ENCODE measurements at regions not wholly inside any gene's neighbourhood (a gene's known extent, or its start where the extent isn't known, plus 50 kb on each side); places are given as distances from the start of the nearest gene placed in this dataset.

DNA sequence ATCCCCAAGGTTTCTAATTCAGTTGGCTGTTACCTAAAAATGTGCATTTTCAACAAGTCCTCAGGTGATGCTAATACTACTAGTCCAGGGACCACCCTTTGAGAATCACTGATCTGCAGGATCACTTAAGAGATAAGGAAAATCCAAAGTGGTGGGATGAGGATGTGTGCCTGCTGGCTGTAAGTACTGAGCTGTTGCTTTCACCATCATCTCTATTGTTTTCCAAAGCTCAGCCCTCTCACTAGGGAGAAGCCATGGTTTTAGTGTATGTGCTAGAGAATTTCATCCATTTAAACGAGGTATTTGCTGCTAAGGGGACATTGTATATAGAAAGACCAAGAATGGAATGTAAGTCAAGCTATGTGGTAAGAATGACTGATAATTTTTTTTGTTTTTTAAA, 202.3 kb downstream of the KIF21A start:
- DNase-seq: no peak

DNA sequence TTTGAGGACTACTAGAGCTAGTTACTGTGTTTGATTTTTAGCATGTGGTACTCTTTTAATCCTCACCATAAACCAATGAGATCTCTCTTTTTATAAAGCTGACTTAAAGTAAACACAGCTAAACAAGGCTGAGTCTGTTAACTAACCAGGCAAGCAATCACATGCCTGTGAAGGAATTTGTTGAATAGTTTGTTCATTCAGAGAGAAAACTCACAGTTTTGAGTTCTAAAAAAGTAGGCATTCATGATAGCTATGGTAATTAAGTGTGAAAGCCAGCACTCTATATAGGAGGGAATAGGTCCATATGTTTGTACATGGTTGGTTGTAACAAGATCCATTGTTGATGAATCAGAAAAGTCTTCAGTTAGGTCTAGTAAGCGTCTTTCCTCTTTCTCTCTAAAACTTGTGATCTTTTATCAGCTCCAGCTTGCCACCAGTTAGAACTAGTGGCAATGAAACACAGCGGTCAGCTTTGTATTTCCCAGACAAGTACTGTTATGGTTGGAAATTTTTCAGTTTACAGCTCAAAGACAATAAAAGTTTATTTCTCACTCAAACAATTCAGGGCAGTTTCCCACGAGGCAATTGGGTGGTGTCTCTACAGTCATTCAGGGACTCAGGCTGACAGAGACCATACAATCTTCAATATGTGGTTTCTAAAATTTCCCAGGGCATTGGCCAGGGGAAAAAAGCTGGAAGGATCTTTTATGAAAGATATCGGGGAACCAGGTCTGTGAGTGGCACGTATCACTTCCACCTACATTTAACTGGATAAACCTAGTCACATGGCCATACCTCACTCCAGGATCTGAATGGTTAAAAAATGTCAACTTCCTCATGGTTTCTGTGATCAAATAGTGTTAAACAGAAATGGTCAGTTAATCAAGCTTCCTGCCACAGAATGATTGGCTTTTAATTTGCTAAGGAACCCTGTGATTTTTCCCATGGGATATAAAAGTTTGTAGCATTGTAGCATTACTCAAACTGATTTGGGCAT, 203.1 kb downstream of the KIF21A start:
- no peak for DNase-seq

DNA sequence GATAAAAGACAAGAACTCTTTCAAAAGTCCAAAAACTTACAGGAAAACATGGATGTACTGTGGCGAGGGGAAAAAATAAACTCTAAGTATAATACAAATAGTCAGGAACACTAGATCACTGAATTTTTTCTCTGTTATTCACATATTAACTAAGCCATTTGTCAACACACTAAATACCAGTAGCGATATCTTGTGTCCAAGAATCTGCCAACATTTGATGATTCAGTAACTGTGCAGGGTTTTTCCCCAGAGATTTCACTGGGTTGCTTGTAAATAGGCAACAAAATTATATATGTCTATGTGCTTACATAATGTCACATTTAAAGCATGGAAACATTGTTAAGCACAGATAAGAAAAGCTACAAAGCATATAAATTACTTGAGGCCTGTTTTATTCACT, 205.9 kb downstream of the KIF21A start:
- DNase-seq: no peak

DNA sequence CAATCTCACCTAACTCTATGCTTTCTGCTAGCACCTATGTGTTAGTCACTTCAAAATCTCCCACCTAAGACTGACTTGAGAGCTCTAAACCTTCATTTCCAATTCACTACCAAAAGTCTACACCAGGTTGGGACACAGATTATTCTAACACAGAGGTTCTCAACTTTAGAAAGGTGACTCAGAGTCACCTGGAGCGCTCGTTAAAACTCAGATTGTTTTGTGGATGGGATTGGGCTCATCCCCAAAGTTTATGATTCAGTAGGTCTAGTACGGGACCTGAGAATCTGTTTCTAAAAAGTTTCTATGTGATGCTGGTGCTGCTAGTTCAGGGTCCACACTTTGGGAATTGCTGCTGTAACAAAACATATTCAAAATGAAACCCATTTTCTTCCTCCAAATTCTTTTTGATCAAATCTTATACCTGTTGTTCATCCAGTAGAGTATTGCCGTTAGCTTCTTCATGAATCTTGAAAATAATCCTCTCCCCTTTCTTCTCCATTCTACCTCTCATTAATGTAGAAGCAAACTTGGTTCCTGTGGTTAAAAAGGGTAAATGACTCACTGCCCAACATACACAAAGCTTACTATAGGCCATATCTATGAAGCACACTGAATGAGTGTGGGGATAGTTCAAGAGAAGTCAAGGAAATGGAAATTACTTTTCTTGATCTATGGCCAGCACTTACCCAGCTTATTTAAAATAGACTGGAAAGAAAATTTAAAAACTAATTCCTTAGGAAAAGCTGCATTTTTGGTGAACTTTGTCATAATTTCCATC, 206.7 kb downstream of the KIF21A start:
- no peak for DNase-seq

DNA sequence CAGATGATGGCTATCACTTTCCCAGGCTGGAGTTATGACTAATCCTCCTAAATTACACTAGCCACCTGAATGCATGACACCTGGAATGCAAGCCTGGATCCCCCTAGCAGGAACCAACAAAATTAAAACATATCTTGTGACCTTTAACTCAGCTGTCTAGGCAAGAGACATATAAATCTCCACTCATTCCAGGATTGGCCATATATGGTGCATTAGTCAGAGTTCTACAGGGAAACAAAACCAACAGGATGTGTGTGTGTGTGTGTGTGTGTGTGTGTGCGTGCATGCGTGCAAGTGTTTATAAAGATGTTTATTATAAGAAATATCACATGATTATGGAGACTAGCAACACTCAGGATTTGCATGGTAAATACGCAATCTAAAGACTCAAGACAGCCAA, 212.8 kb downstream of the KIF21A start:
- DNase-seq: no peak

DNA sequence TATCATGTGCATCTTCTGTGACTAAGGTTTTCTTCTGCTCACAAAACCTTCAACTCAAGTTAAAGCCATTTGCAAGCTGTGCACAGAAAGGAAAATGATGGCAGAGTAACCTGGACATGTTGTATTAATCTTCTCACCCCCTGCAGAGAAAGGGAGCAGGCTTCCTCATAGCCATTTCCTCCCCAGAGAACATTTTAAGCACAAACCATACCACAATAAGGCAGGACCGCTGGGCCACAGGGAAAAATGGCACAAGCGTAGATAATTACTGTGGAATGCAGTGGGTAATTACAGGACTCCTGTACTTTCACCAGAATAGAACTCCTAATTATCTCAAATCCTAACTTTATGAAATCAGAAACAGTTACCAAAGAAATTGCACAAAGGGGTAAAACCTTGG, 215.7 kb downstream of the KIF21A start:
- no peak for DNase-seq

DNA sequence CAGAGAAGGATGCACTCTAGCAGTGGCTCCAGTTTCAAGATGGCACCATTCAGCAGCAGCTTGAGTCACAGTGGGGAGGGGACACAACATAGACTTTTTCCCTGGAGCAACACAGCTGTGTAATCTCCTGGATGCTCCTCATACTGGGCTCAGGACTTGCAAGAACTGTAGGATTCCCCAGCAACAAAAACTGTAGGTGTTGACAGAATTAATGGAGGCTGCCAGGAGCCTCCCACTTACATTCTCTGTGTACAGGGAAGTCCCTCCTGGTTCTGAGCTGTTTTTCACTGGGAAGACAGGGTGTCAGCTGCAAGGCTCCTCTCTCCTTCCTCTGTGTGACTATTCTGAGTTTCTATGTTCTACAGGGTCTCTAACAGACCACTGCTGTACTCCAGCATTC, 217.9 kb downstream of the KIF21A start:
- no peak for DNase-seq

DNA sequence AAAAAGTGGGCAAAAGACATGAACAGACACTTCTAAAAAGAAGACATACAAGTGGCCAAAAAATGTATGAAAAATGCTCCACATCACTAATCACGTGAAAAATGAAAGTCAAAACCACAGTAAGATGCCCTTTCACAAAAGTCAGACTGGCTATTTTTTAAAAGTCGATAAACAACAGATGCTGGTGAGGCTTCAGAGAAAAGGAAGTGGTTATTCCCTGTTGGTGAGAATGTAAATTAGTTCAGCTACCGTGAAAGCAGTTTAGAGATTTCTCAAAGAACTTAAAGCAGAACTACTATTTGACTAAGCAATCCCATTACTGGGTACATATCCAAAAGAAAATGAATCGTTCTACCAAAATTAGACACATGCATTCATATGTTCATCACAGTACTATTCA, 237.0 kb downstream of the KIF21A start:
- DNase-seq: no peak

DNA sequence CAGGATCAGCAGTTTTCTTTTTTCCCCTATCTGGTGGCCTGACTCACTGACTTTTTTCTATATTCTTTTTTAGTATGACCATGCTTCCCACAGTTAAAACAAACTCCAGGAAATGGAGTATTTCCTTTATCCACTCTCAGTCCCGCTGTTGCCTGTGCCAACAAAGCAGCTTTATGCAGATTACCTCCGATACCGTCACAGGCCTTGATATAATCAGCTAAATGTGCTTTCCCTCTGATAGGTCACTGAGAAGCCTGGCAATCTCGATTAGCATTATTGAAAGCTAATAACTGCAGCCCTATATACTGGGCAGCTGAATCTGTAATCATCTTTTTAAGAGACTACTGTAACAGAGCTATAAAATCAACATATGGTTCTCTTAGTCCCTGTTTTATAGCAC, 243.6 kb downstream of the KIF21A start:
- no peak for DNase-seq

DNA sequence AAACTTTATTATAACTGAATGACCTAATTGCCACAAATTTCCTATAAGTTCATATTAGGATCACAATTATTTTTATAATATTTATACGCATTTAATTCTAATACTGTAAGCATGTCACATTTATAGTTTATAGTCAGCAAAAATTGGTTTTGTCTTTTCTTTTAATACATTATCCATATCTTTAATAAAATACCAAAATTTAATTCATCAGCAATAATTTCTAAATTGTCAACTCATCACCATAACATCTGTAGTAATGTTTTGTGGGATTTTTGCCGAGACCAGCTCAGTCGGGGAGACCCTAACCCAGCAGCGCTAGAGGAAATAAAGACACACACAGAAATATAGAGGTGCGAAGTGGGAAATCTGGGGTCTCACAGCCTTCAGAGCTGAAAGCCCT, 254.2 kb downstream of the KIF21A start:
- DNase-seq: no peak

DNA sequence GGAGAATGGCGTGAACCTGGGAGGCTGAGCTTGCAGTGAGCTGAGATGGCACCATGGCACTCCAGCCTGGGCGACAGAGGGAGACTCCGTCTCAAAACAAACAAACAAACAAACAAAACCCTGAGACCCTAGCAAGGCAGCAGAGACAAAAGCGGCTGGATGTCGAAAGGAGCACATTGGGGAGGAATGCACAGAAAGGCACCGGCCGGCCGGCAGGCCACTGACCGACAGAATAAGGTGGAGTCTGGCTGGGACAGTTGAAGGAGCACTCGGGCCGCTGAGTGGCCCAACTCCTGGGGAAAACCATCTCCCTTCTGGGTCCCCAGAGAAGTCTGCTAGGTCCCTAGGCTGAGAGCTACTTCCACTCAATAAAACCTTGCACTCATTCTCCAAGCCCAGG, 256.2 kb downstream of the KIF21A start:
- no peak for DNase-seq

DNA sequence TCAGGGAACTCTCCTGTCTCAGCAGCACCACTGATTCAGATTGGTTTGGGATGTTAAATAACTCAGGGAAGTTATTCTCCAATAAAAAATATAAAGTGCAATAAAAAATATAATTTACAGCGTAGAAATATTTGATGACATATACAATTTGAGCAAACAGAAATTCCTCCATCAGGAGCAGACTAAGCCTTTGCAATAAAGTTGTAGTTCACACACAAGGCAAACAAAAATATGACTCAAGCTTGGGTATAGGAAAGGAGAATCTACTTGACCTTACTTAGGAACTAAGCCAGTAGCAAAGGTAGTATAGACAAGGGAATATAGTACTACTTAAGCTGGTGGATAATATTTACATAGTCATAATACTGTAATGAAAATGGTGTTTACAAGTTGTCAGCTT, 264.1 kb downstream of the KIF21A start:
- no peak for DNase-seq

DNA sequence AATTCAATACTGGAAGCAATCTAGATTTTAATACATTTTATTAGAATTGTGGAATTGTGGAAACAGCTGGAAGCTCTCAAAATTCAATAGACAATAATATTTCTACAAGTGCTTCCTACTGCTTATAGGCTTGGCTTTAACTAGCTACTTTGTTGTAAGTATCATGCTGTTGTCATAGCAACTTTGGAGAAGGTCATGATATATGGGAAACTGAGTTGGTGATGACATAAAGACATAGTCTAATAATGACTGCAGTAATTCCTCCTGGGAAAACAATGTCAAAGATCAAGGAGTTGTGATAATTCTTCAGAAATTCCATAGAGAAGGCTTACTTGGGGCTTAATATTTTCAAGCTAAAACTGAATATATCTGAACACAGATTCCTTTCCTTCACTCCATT, 266.6 kb downstream of the KIF21A start:
- DNase-seq: no peak

DNA sequence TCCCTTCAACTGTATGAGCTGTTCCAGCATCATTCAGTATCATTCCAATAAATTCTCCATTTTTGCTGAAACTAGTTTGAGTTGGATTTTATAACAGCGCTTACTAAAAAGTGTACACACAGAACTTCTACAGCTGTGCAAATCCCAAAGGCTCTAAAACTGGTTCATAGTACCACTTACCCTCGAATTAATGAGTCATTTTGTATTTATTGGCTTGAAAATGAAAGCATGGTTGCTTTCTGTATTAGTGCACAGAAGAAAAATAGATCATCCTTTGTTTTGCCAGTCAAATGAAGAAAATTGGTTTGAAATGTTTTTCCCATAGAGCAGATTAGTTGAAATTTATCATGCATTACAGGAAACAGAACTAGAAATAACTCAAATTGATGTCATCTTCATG, 268.3 kb upstream of the CPNE8 start:
- DNase-seq: no peak

DNA sequence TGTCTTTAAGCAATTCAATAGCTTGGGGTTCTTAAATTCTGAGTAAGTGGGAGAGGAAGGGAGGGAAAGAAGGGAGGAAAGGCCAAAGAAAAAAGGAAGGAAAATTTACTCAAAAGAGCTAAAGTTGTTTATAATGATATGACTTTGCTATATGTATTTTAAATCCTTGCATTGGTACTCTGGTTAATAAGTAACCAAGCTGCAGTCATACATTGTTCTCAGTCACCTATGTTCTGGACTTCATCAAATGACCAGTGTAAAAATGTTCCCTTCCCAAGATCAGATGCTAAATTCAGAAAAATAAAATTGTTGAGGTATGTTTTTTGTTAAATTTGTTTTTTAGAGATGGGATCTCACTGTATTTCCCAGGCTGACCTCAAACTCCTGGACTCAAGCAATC, 259.9 kb upstream of the CPNE8 start:
- no peak for DNase-seq

DNA sequence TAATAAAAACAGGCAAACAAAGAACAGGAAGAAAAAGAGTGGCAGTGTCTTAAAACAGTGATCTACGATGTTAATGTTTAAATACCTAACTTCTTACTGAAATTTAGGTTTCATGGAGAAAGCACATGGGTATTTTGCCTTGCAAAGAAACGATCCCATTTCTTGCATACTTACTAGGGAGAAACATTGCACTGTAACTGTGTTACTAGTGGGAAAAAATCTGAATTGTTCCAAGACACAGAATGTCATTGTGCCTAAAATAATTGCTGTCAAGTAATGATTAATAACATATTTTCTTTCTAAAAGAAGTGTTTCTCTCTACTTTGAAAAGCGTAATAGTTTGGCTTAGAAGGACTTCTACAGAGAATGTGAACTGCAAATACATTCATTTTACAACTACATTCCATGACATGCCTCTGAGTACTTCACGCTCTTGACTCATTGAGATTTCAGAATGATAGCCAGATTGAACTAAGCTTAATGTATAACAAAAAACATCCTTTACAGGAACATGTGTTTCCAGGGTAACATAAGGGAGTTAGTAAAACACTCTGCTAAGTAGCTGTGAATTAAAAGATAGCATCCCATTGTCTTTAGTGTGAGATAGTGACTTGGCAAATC, 256.2 kb upstream of the CPNE8 start:
- DNase-seq: no peak

DNA sequence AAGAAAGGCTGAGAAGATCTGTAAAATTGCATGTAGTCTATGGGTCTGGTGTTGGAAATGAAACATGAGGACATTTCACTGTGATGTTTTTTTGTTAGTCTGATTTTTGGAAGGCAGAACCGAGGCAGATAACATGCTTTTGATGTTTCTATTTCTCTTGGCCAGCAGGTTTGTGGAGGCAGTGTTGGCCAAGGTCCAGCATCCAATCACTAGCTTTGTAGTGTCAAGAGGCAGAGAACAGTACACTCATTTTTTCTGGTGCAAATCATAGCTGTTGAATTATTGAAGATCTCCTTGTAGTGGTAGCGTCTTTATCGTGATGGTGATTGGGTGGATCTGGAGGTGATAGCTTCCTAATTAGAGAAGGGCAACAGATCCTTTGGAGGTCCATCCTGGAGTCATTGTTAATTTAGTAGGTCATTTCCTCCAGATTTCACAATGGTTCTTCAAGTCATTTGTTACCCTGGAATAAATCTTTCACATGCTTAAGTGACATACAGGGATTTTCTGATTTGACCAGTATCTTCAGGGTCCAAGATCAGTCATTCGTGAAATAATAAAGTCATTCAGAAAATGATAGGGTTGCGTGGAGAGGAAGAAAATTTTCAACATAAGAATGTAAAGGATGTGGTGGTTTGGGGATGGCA, 252.4 kb upstream of the CPNE8 start:
- no peak for DNase-seq

DNA sequence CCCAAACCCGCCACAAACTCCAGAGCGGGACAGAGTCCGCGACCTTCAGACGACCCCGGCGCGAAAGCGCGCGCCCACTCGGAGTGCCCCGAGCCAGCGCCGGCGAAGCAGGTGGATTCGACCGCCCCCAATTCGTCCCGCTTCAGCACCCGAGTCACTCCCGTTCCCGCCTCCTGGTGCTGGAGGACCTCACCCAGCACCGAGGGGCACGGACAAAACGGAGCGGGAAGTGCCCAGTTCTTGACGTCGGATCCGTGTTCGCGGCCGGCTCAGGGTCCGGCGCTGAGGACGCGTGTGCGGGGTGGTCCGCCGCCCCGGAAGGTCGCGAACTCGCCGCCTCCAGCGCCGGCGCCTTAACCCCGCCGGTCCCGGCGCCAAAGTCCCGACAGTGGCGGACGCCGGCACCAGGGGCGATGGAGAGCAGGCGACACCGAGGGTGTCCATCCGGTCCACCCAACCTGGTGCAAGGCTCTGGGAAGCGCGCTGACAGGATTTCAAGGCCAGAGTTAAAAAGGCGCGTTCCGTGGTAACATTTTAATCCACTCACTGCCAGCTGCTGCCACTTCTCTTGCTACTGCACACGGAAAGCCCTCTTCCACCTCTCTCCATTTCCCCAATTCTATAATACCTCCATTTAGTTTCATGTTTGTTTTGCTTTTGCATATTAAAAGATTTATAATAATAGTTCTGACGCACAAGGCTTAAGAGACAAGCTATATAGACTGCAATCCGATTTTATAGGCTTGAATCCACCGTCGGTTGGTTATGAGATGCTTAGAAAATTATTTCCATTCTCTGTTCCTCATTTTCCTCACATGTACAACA, 240.0 kb upstream of the CPNE8 start:
- no peak for DNase-seq

DNA sequence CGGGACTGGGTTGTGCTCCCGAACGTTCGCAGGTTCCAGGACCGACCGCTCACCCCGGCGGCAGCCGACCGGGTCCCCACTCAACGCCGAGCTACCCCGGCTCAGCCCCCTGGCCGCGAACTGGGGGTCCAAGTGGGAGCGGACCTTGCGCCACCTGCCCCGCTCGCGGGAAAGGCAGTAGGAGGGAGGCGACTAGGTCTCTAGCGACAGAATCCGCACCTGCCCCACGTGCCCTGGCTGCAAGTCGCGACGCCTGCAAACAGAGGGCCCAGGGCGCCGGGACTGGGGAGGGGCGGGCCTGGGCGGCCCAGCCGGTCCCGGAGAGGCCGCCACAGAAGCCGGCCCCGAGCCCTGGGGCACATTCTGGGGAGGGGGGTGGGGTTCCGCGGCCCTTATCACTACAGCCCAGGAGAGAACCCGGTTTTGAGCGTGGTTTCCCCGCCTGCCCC, 239.2 kb upstream of the CPNE8 start:
- no peak for DNase-seq

DNA sequence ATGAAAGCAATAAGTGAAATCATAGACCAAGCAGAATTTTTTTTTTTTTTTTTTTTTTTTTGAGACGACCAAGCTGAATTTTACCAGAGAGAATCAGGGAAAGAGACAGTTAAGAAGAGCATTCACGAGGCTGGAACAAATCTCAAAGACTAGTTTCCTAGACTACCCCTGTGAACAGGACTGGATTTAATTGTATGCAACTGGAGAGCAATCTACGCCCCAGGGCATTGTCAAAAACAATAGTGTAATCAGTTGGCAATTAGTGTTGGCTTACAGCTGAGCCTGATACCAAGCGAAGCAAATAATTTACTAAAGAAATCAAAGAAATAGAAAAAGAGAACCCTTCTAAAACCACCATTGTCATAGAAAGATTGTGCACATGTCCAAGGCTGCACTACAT, 232.9 kb upstream of the CPNE8 start:
- DNase-seq: no peak

DNA sequence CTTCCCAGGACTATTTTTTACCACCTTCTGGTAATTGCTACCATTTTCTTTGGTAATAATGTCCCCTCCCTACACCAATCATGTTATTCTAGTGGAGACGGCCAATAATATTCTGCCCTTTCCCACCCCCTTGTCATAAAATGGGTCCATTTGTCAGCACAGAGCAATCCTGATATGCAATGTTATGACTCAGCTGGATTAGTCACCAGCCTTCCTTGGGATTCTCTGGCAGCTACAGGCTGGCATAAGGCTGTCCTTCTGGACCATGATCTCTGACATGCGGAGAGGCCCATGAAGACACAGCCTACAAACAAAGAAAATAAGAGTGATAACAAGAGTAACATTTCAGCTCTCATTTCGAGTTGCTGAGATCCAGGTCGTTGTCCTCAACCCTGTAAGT, 222.0 kb upstream of the CPNE8 start:
- DNase-seq: no peak

DNA sequence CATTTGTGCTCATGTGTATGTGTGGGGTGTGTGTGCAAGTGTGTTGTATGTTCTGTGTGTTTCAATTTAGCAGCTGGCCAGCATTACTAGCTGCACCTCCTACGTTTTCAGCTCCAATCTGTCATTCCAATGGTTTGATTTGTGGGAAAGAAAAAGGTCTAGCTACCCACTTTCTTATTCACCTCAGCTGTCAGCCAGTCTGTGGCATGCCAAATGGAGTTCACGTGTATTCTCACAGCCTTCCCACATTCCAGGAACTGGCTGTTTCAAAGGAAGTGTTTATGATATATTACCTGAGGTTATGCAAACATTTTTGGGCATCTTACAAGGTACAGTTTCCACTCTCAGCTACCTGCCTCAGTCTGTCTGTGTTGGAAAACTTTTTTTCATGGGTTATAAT, 220.2 kb upstream of the CPNE8 start:
- no peak for DNase-seq

All from CD4-positive, alpha-beta T cell treated with Interleukin-17A for 1 hour (primary cell).